Activated CD4-positive, alpha-beta memory T cell treated with anti-CD3 and anti-CD28 coated beads, Interleukin-2, amount 10 ng/mL, durations not matched to agents 7 days and 5 days (primary cell): ENCODE measurements at regions not wholly inside any gene's neighbourhood (a gene's known extent, or its start where the extent isn't known, plus 50 kb on each side); places are given as distances from the start of the nearest gene placed in this dataset.
"Not testable (repeated sequence)": the region's sequence is repeated elsewhere in the genome, so short reads cannot be mapped to it uniquely, and the experiment has no call there.

Experiments used
- CTCF ChIA-PET: fragments of 350-600 bp; sonication (Branson Sonifier 250); formaldehyde crosslinking; loops from one replicate; lab custom pipeline; 2021; ENCODE audit warnings: antibody characterized with exemption, inconsistent platforms; lab: Charles Lee
- POLR2A ChIA-PET: fragments of 350-600 bp; sonication (Branson Sonifier 250); formaldehyde crosslinking; loops from one replicate; lab custom pipeline; 2021; ENCODE audit warnings: antibody characterized with exemption; lab: Charles Lee
- DNase-seq: peaks from one replicate; pipeline ENCODE4 v3.0.0-alpha.2; 2020
- H3K27ac Mint-ChIP-seq: one replicate; pipeline ENCODE4 v1.8.0; 2021; ENCODE audit warnings: mild to moderate bottlenecking, mixed read lengths
- H3K27me3 Mint-ChIP-seq: one replicate; pipeline ENCODE4 v1.8.0; 2021; ENCODE audit warnings: mixed read lengths
- H3K36me3 Mint-ChIP-seq: one replicate; pipeline ENCODE4 v1.8.0; 2021; ENCODE audit warnings: low read depth, mixed read lengths
- H3K4me1 Mint-ChIP-seq: one replicate; pipeline ENCODE4 v1.8.0; 2021; ENCODE audit warnings: mixed read lengths
- H3K4me3 Mint-ChIP-seq: one replicate; pipeline ENCODE4 v1.8.0; 2021; ENCODE audit warnings: mild to moderate bottlenecking, mixed read lengths
- H3K9me3 Mint-ChIP-seq: one replicate; pipeline ENCODE4 v1.8.0; 2021; ENCODE audit warnings: mixed read lengths

DNA sequence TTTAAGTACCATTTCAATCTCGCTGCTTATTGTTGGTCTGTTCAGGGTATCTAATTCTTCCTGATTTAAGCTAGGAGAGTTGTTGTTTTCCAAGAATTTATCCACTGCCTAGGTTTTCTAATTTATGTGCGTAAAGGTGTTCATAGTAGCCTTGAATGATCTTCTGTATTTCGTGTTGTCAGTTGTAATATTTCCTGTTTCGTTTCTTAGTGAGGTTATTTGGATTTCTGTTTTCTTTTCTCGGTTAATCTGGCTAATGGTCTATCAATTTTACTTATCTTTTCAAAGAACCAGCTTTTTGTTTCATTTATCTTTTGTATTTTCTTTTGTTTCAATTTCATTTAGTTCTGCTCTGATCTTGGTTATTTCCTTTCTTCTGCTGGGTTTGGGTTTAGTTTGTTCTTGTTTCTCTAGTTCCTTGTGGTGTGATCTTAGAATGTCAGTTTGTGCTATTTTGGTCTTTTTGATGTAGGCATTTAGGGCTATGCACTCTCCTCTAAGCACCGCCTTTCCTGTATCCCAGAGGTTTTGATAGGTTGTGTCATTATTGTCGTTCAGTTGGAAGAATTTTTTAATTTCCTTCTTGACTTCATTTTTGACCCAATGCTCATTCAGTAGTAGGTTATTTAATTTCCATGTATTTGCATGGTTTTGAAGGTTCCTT lies 92.5 kb upstream of the CSRP2 start:
- POLR2A ChIA-PET, H3K27ac Mint-ChIP-seq, H3K27me3 Mint-ChIP-seq, H3K4me1 Mint-ChIP-seq, H3K36me3 Mint-ChIP-seq, DNase-seq, H3K4me3 Mint-ChIP-seq, H3K9me3 Mint-ChIP-seq: not testable (repeated sequence)
- CTCF ChIA-PET, result interaction anchor here (0.6 kb wide), 1 partner anchor 193 kb away, joined by 5 read pairs; no protein-coding TSS in a partner anchor

- ChIA-PET CTCF (no interaction called here), POLR2A (no interaction called here)
- Mint-ChIP-seq H3K4me3 (no peak overlapping the region), H3K27me3 (peaks cover 6% of the 10 kb centered on the region), H3K27ac (no peak overlapping the region), H3K36me3 (no peaks in the 10 kb centered on the region), H3K4me1 (peaks cover 3% of the 10 kb centered on the region), H3K9me3 (no peaks in the 10 kb centered on the region)
- DNase-seq, result no peak
Measured at GRCh38 chr12:76967181-76967885, 88.5 kb upstream of the CSRP2 start.

DNA sequence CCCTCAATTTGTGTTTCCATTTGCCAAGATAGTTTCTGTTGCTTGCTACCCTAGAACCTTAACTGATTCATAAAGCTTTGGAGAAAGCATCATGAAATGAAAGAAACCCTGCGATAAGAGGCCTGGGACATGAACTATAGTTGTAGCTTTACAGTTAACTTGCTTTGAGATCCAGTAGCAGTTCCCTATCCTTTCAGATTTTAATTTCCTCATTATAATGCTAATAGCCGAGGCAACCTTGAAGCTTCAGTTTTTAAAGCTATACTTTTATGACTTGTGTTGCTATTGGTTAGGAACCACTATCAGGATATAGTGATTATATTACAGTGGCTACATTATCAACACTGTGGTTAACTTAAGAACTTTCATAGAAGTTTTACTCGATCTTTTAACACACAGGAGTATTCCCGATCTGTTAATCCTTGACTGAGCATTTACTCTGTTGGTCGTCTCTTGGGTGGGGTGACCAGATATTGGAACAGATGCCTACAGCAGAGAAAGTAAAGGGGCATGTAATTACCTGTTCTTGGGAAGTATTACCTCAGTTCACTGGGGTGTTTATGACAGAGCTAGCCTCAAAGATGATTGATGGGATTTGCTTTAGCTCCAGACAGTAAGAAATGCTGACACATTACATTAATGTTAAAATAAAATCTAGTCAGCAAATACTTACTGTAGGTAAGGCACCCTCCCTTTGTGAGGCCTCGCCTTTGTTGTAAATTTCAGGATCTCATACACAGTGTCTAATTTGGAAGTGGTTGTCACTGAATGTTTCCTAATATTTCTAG lies 86.2 kb upstream of the CSRP2 start:
- Mint-ChIP-seq H3K4me1 (no peaks in the 10 kb centered on the region), H3K4me3 (no peak overlapping the region), H3K9me3 (no peaks in the 10 kb centered on the region), H3K27ac (no peak overlapping the region), H3K36me3 (no peaks in the 10 kb centered on the region), H3K27me3 (peaks cover 6% of the 10 kb centered on the region)
- ChIA-PET POLR2A (no interaction called here), CTCF (no interaction called here)
- no peak for DNase-seq

DNA sequence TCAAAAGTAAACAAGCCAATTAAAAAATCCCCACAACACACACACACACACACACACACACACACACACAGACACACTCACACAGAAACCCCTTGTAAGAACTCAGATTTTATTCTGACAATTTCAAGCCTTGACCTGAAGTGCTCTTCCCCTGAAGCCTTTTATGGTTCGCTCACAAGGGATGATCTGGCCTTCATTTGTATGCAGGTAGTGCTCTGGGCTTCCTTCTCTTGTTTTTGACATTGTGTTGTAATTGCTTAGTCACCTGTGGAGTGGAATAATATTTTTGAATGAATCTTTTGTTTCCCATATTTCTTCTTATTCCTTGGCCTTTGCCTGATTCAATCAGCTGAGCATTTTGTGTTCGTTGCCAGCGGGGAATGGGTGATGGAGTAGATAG lies 83.3 kb upstream of the CSRP2 start:
- Mint-ChIP-seq H3K36me3 (no peaks in the 10 kb centered on the region), H3K27me3 (peaks cover 7% of the 10 kb centered on the region), H3K4me1 (no peaks in the 10 kb centered on the region), H3K27ac (no peak overlapping the region), H3K4me3 (no peak overlapping the region), H3K9me3 (no peaks in the 10 kb centered on the region)
- POLR2A ChIA-PET, result no interaction called here
- CTCF ChIA-PET, result interaction anchor here (0.6 kb wide), 1 partner anchor 1017 kb away, joined by 3 read pairs; no protein-coding TSS in a partner anchor
- DNase-seq, result no peak

- H3K9me3 Mint-ChIP-seq, result no peaks in the 10 kb centered on the region
- peaks cover 4% of the 10 kb centered on the region for H3K27me3 Mint-ChIP-seq
- CTCF ChIA-PET, result no interaction called here
- H3K36me3 Mint-ChIP-seq, result no peaks in the 10 kb centered on the region
- no peak for DNase-seq
- H3K27ac Mint-ChIP-seq, result no peak overlapping the region
- H3K4me3 Mint-ChIP-seq, result no peak overlapping the region
- H3K4me1 Mint-ChIP-seq, result no peaks in the 10 kb centered on the region
- POLR2A ChIA-PET, result no interaction called here
Measured at GRCh38 chr12:76957301-76957700, 78.5 kb upstream of the CSRP2 start.

DNA sequence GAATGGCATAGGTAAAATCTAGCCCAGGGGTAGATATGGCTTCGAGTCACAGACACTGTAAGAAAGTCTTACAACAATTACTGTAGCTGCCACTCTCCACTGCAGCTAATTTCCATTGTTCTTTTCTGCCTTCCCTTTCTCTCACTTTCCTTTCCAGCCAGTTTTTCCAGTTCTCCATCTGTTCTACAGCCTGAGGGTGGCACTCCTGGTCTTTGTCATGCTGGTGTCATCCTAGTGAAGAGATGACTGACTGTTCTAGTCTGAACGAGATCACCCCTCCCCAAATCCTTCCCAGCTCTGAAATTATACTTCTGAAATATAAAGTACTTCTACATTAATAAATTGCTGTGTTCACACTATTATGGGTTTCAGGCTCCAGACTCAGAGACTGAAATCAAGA lies 74.2 kb upstream of the CSRP2 start:
- H3K4me1 Mint-ChIP-seq, result no peaks in the 10 kb centered on the region
- peaks cover 12% of the 10 kb centered on the region for H3K27me3 Mint-ChIP-seq
- no peak overlapping the region for H3K27ac Mint-ChIP-seq
- DNase-seq, result no peak
- ChIA-PET CTCF (no interaction called here), POLR2A (no interaction called here)
- H3K9me3 Mint-ChIP-seq, result no peaks in the 10 kb centered on the region
- H3K4me3 Mint-ChIP-seq, result no peak overlapping the region
- no peaks in the 10 kb centered on the region for H3K36me3 Mint-ChIP-seq

GRCh38 chr12:76948879-76949278 lies 70.1 kb upstream of the CSRP2 start:
- POLR2A ChIA-PET, result no interaction called here
- H3K9me3 Mint-ChIP-seq, result no peaks in the 10 kb centered on the region
- CTCF ChIA-PET, result no interaction called here

DNA sequence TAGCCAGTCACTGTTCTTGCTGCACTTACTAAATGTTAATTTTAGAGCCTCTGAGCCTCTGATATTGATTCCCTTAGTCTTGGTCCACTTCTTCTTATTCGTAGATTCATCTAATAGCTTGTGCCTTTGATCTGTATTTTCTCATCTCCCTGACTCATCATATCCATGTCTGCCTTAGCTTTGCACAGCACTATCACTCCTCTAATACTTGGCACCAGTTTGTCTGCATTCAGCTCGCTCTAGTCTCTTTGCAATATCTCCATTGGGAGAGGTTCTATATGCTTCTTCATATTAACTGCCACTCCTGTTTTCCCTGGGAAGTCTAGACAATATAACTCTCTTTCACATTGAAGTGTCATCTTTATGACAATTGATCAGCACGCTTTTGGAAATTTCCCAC lies 68.5 kb upstream of the CSRP2 start:
- CTCF ChIA-PET, result no interaction called here
- POLR2A ChIA-PET, result no interaction called here
- H3K27ac Mint-ChIP-seq, result no peak overlapping the region

More at GRCh38 chr12:76948879-76949278, 70.1 kb upstream of the CSRP2 start:
- Mint-ChIP-seq H3K36me3 (no peaks in the 10 kb centered on the region), H3K4me1 (no peaks in the 10 kb centered on the region), H3K27me3 (peaks cover 8% of the 10 kb centered on the region), H3K4me3 (no peak overlapping the region), H3K27ac (no peak overlapping the region)
- no peak for DNase-seq

DNA sequence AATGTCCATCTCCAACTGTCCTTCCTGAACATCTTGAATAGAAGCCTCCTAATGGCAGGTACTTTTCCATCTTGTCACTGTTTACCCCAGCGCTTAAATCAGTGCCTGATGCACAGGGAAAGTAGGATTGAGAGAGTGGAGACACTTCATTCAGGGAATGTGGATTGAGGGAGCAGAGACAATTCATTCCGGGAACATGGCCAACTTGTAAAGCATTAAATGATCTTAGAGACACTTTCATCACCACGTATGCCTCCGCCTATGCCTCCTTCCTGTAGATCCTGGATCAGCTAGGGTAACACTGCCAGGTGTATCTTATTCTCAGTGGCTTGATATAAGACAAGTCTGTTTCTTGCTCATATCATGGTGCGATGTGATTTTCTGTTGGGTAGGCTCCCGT lies 67.6 kb upstream of the CSRP2 start:
- Mint-ChIP-seq H3K27me3 (peaks cover 6% of the 10 kb centered on the region), H3K27ac (no peak overlapping the region), H3K4me3 (no peak overlapping the region), H3K9me3 (no peaks in the 10 kb centered on the region), H3K36me3 (no peaks in the 10 kb centered on the region), H3K4me1 (no peaks in the 10 kb centered on the region)
- no peak for DNase-seq
- ChIA-PET POLR2A (no interaction called here), CTCF (no interaction called here)

More for the DNA sequence above, 68.5 kb upstream of the CSRP2 start:
- no peak overlapping the region for H3K4me3 Mint-ChIP-seq
- no peaks in the 10 kb centered on the region for H3K4me1 Mint-ChIP-seq
- DNase-seq, result no peak
- H3K9me3 Mint-ChIP-seq, result no peaks in the 10 kb centered on the region
- H3K36me3 Mint-ChIP-seq, result no peaks in the 10 kb centered on the region
- H3K27me3 Mint-ChIP-seq, result peaks cover 8% of the 10 kb centered on the region

DNA sequence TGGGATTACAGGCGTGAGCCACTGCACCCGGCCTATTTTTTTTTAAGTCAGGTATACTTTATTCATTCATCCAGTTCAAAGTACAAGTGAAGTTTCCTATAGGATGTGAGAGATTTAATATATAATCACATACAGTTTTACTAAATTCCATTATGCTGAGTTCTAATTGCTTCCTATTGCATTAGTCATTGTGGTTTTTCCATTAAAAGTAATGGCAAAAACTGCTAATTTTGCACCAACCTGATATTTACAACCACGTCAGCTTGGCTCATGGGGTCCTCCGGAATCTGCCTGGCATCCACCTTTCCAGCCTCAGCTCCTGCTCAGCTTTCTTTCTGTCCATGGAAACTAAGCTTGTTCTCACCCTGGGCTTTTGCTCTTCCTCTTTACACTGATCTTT lies 67.0 kb upstream of the CSRP2 start:
- no peak overlapping the region for H3K27ac Mint-ChIP-seq
- POLR2A ChIA-PET, result no interaction called here
- CTCF ChIA-PET, result no interaction called here
- H3K27me3 Mint-ChIP-seq, result peaks cover 6% of the 10 kb centered on the region
- H3K4me3 Mint-ChIP-seq, result no peak overlapping the region
- DNase-seq, result no peak
- no peaks in the 10 kb centered on the region for H3K4me1 Mint-ChIP-seq
- H3K36me3 Mint-ChIP-seq, result no peaks in the 10 kb centered on the region
- H3K9me3 Mint-ChIP-seq, result no peaks in the 10 kb centered on the region

DNA sequence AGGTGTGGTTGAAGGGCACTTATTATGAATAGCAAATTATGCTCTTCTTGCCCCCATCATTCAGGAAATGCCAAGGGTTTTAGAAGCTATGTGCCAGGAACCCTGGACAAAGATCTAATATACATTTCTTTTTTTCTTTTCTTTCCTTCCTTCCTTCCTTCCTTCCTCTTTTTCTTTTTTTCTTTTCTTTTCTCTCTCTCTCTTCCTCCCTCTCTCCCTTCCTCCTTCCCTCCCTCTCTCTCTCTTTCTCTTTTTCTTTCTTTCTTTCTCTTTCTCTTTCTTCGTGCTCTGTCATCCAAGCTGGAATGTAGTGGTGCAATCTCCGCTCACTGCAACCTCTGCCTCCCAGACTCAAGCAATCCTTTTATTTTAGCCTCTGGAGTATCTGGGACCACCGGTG lies 66.1 kb upstream of the CSRP2 start:
- no peak overlapping the region for H3K4me3 Mint-ChIP-seq
- no peaks in the 10 kb centered on the region for H3K4me1 Mint-ChIP-seq
- CTCF ChIA-PET, result no interaction called here
- no peaks in the 10 kb centered on the region for H3K9me3 Mint-ChIP-seq
- no peak for DNase-seq
- H3K27me3 Mint-ChIP-seq, result peaks cover 4% of the 10 kb centered on the region
- H3K36me3 Mint-ChIP-seq, result no peaks in the 10 kb centered on the region
- H3K27ac Mint-ChIP-seq, result no peak overlapping the region
- POLR2A ChIA-PET, result no interaction called here

DNA sequence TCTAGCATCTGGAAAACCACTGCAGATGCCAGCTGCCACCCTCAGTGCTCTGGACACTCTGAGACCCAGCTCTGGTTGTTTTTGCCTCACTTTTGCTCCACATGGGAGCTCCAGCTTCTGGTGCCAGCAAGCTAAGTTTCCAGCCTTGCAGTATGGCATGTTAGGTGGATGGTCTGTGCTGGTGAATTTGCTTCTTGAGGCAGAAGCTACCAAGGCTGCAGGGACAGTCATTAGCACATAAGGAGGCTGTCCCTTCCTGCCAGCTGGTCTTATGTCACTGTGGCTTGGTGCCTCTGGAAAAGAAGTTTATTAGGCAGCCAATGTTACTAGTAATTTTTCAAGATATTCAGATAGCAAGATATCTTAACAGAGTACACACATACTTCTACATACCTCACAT lies 64.2 kb upstream of the CSRP2 start:
- Mint-ChIP-seq H3K9me3 (no peaks in the 10 kb centered on the region), H3K36me3 (no peaks in the 10 kb centered on the region)
- POLR2A ChIA-PET, result no interaction called here

GRCh38 chr12:76942267-76942666 lies 63.4 kb upstream of the CSRP2 start:
- ChIA-PET CTCF (no interaction called here), POLR2A (no interaction called here)
- Mint-ChIP-seq H3K27me3 (peaks cover 5% of the 10 kb centered on the region), H3K9me3 (no peaks in the 10 kb centered on the region), H3K4me1 (no peaks in the 10 kb centered on the region), H3K36me3 (no peaks in the 10 kb centered on the region), H3K27ac (no peak overlapping the region), H3K4me3 (no peak overlapping the region)
- no peak for DNase-seq

More for the DNA sequence above, 64.2 kb upstream of the CSRP2 start:
- CTCF ChIA-PET, result no interaction called here
- DNase-seq, result no peak
- Mint-ChIP-seq H3K4me3 (no peak overlapping the region), H3K27me3 (peaks cover 5% of the 10 kb centered on the region), H3K27ac (no peak overlapping the region), H3K4me1 (no peaks in the 10 kb centered on the region)
